HG03432 (cell line): ENCODE measurements at regions not wholly inside any gene's neighbourhood (a gene's known extent, or its start where the extent isn't known, plus 50 kb on each side); places are given as distances from the start of the nearest gene placed in this dataset.

ENCODE experiments used
- ATAC-seq: cut with Tn5 transposase; IDR thresholded peaks from one replicate; pipeline ENCODE4 v1.9.1; 2021; ENCODE audit warnings: mild to moderate bottlenecking, moderate library complexity; ENCODE audit not compliant: unreplicated experiment

GRCh38 chr2:212713681-212714080, 175.1 kb upstream of the ERBB4 start:
- no peak for ATAC-seq

GRCh38 chr2:212712991-212713390, 174.4 kb upstream of the ERBB4 start:
- ATAC-seq, result no peak

- no peak for ATAC-seq
These were observed 173.9 kb upstream of the ERBB4 start for GRCh38 chr2:212712466-212712865.

- no peak for ATAC-seq
These were observed 173.3 kb upstream of the ERBB4 start for GRCh38 chr2:212711856-212712255.

- no peak for ATAC-seq
These were observed 170.7 kb upstream of the ERBB4 start for GRCh38 chr2:212709280-212709679.

- no peak for ATAC-seq
These were observed 169.8 kb upstream of the ERBB4 start for GRCh38 chr2:212708355-212708754.

- ATAC-seq, result no peak
These were observed 156.8 kb upstream of the ERBB4 start for GRCh38 chr2:212695426-212695825.

- ATAC-seq, result no peak
These were observed 155.8 kb upstream of the ERBB4 start for GRCh38 chr2:212694398-212694797.

GRCh38 chr2:212692466-212692865, 153.9 kb upstream of the ERBB4 start:
- no peak for ATAC-seq

GRCh38 chr2:212686285-212686895, 147.8 kb upstream of the ERBB4 start:
- peak; percentile 77 for ATAC-seq

GRCh38 chr2:212683346-212684097, 144.9 kb upstream of the ERBB4 start:
- ATAC-seq, result no peak

GRCh38 chr2:212682937-212683336, 144.3 kb upstream of the ERBB4 start:
- ATAC-seq, result no peak

- ATAC-seq, result no peak
These were observed 138.9 kb upstream of the ERBB4 start for GRCh38 chr2:212677466-212677865.

GRCh38 chr2:212672186-212672585, 133.6 kb upstream of the ERBB4 start:
- no peak for ATAC-seq

- ATAC-seq, result peak; percentile 81
These were observed 131.2 kb upstream of the ERBB4 start for GRCh38 chr2:212669761-212670160.

- peak; percentile 56 for ATAC-seq
These were observed 129.2 kb upstream of the ERBB4 start for GRCh38 chr2:212667751-212668316.

GRCh38 chr2:212665948-212666347, 127.3 kb upstream of the ERBB4 start:
- ATAC-seq, result no peak

GRCh38 chr2:212659441-212659840, 120.8 kb upstream of the ERBB4 start:
- no peak for ATAC-seq

- ATAC-seq, result no peak
These were observed 111.0 kb upstream of the ERBB4 start for GRCh38 chr2:212649646-212650045.

- ATAC-seq, result no peak
These were observed 108.2 kb upstream of the ERBB4 start for GRCh38 chr2:212646698-212647366.

GRCh38 chr2:212644195-212644837, 105.7 kb upstream of the ERBB4 start:
- no peak for ATAC-seq
